Retinal pigment epithelial cell (primary cell): ENCODE measurements at regions not wholly inside any gene's neighbourhood (a gene's known extent, or its start where the extent isn't known, plus 50 kb on each side); places are given as distances from the start of the nearest gene placed in this dataset.

Source experiments
- DNase-seq: peaks from one replicate; pipeline ENCODE4 v3.0.0-alpha.2; 2010; ENCODE audit warnings: low read depth
- H3K4me3 ChIP-seq: 2 replicates; pipeline ENCODE4 v1.5.1; 2011; ENCODE audit warnings: mild to moderate bottlenecking, low read length, control low read depth, moderate library complexity
- TF ChIP-seq, protein P1 (sequence below): conservative IDR thresholded peaks from 2 replicates; pipeline ENCODE4 v1.5.1; 2011; ENCODE audit warnings: low read depth, low read length, control low read depth, inconsistent platforms

DNA sequence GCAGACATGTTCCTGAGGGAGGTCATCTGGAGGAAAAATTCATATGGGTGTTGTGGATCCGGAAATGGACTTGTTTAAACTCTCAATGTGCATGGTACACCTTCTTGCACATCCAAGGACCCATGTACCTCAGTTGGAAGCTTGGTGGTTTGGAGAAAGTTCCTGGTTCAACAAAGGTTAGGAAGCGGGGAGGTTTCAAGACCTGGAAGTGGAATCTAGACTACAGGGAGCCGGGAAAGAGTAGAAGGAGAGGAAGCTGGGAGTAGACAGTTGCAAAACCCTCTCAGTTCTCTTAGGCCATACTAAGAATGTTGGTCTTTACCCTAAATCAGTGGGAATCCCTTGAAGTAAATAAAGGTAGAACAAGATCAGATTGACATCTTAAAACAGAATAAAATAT lies 209.8 kb upstream of the SPOPL start:
- TF ChIP-seq, protein P1, sequence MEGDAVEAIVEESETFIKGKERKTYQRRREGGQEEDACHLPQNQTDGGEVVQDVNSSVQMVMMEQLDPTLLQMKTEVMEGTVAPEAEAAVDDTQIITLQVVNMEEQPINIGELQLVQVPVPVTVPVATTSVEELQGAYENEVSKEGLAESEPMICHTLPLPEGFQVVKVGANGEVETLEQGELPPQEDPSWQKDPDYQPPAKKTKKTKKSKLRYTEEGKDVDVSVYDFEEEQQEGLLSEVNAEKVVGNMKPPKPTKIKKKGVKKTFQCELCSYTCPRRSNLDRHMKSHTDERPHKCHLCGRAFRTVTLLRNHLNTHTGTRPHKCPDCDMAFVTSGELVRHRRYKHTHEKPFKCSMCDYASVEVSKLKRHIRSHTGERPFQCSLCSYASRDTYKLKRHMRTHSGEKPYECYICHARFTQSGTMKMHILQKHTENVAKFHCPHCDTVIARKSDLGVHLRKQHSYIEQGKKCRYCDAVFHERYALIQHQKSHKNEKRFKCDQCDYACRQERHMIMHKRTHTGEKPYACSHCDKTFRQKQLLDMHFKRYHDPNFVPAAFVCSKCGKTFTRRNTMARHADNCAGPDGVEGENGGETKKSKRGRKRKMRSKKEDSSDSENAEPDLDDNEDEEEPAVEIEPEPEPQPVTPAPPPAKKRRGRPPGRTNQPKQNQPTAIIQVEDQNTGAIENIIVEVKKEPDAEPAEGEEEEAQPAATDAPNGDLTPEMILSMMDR, result no peak
- no peak for DNase-seq
- no peak overlapping the region for H3K4me3 ChIP-seq

DNA sequence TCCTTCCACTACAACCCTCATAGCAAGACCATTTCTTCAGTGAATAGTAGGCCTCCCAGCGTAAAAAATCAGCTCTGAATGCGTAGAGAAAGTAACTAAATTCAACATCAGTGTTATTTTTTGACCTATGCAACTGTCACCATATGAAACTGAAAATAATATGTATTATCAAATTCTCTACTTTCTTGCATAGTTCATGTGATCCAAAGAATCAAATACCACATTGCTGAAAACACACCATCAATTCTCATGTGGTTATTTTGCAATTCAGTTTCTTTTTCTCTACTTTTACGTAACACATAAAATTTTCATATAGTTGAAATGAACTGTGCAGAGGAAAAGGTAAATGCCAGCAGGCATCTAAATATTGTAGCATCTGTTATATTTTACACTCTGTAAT lies 208.5 kb upstream of the SPOPL start:
- TF ChIP-seq, protein P1, result no peak

DNA sequence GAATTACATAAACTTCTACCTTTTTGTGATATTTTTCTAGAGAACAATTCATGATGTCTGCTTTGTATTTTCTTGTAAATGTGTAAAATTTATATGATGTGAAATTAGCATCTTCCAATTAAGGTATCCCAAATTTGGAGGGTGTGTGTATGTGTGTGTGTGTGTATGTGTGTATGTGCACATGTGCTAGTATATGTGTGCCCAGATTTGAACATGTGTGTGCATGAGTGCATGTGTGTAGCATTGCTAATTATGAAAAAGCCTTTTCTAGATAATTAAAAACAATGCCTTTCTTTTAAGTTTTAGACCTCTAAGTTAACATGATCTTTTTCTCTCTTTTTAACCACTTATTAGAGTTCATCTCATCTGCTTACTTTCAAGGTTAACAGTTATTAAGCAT lies 208.0 kb upstream of the SPOPL start:
- DNase-seq, result no peak
- TF ChIP-seq, protein P1, result no peak
- H3K4me3 ChIP-seq, result no peak overlapping the region

More for the DNA sequence above, 208.5 kb upstream of the SPOPL start:
- no peak overlapping the region for H3K4me3 ChIP-seq
- DNase-seq, result no peak

GRCh38 chr2:138294451-138294850 lies 207.1 kb upstream of the SPOPL start:
- DNase-seq, result peak; percentile 71
- H3K4me3 ChIP-seq, result no peak overlapping the region
- TF ChIP-seq, protein P1, result no peak

DNA sequence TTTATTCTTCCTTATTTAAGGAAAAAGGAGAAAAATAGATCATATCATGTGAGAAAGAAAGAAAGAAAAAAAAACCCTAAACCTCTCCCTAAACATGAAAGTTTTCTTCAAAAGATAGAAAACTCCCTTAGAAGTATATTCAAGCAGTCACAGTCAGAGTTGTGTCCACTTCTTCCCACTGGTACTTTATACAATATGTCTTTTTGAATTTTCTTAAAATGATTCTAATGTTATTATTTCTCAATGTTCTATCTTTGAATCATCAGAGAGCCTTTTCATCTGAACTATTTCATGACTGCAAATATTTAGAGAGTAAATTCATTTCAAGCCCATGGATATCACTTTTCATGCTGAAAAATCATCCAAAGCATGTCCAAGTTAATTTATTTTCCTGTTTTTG lies 205.2 kb upstream of the SPOPL start:
- TF ChIP-seq, protein P1, result no peak
- DNase-seq, result no peak
- no peak overlapping the region for H3K4me3 ChIP-seq

DNA sequence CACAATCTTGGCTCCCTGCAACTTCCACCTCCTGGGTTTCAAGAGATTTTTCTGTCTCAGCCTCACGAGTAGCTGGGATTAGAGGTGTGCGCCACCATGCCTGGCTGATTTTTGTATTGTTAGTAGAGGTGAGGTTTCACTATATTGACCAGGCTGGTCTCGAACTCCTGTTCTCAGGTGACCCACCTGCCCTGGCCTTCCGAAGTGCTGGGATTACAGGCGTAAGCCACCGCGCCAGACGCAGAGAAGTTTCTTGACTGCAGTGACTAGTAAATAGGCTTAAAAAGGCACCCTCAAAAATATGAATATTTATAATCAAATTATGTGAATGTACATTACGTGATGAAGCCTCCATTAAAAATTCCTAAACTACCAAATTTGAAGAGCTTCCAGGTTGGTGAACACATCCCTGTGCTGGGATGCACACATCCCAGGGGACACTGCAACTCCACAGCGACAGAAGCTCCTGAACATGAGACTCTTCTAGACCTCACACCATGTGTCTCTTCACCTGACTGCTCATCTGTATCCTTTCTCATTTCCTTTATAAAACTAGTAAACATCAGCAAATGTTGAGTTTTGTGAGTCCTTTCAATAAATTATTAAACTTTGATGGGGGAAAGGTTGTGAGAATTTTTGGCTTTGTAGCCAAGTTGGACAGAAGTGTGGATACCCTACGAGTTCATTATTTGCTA lies 203.3 kb upstream of the SPOPL start:
- H3K4me3 ChIP-seq, result no peak overlapping the region
- TF ChIP-seq, protein P1, result no peak
- no peak for DNase-seq

GRCh38 chr2:138298900-138299299 lies 202.7 kb upstream of the SPOPL start:
- TF ChIP-seq, protein P1, result no peak
- H3K4me3 ChIP-seq, result no peak overlapping the region
- DNase-seq, result no peak
